ENCODE measurements at regions not wholly inside any gene's neighbourhood (a gene's known extent, or its start where the extent isn't known, plus 50 kb on each side); places are given as distances from the start of the nearest gene placed in this dataset.
"Not testable (repeated sequence)": the region's sequence is repeated elsewhere in the genome, so short reads cannot be mapped to it uniquely, and the experiment has no call there.

DNA sequence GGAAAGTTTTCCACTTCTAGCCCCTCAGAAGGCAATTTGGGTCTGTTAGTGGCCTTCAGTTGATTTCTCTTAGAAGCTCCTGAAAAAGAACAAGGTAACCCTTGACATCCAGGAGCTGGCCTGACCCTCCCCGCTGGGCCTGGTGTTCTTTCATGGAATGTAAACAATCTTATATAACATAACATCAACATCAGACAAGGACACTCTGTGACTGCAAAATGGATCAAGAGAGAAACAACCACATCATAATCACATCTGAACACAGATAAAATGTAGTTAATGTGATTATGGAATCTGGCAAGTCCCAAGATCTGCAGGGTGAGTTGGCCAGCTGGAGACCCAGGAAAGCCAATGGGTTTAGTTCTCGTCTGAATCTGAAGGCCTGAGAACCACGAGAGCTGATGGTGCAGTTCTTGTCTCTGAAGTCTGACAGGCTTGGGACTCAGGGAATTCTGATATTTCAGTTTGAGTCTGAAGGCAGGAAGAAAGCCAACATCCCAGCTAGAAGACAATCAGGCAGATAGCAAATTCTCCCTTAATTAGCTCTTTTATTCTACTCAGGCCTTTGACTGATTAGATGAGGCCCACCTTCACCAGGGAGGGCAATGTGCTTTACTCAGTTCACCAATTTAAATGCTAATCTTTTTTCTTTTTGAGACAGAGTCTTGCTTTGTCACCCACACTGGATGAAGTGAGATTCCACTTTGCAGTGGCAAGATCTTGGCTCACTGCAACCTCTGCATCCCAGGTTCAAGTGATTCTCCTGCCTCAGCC lies 91.4 kb upstream of the NAMPT start:
- DNase-seq (ENCODE audit: low read depth in 2 of 2) = no peak

DNA sequence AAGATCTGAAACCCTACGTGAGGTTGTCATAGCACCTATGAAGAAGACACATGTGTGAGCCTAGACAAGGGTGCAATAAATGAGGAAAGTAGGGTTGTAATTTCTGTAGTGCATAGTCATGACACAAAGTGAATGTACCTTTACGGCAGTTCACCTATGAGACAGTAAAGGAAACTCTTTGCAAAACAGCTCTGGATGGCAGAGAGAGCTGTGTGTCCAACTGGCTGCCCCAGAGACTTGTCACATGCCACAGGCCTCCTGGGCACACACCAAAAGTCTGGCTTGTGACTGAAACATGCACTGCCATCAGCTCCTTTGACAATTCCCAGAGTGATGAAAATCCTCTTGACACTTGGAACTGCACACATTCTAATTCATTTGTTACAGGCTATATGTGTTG lies 90.7 kb upstream of the NAMPT start:
- DNase-seq (ENCODE audit: low read depth in 2 of 2) = no peak

DNA sequence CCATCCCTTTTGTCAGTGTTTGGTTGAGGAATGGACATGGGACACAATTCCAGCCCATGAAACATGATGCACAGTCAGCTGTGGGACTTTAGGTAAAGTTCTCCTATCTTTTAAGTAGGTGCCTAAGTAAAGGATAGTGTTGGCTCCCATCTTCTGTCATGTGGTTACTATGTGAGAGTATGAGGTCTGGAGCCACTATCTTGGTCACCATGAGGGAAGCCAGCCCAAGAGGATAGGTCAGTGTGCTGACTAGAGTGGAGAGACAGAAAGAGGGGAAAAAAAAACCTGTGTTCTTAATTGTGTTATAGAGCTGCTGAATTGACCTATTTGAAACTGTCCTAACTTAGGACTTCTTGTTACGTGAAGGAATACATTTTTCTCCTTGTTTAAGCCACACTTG lies 89.7 kb upstream of the NAMPT start:
- no peak for DNase-seq (ENCODE audit: low read depth in 2 of 2)

DNA sequence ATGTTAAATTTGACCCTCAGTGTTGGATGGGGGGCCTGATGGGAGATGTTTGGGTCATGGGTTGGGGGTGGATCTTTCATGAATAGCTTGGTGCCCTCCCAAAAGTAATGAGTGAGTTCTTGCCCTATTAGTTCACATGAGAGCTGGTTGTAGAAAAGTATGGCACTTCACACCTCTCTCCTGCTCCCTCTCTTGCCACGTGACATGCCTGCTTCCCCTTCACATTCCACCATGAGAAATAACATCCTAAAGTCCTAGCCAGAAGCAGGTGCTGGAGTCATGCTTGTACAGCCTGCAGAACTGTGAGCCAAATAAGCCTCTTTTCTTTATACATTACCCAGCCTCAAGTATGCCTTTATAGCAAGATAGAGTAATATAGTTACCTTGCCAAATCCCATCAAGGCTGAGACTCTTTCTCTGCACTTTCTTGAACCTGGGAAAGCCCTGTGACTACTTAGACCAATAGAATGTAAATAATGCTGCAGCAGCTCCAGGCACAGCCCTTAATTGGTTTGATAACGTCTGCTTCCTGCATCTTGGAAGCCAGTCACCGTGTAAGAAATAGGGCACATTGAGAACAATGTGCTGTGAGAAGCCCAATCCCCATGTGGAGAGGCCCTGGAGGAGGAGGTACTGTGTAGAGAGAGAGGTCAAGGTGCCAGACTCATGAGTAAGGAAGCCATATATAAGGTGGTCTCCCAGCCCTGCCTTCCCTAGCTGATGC lies 88.0 kb upstream of the NAMPT start:
- no peak for DNase-seq (ENCODE audit: low read depth in 2 of 2)

DNA sequence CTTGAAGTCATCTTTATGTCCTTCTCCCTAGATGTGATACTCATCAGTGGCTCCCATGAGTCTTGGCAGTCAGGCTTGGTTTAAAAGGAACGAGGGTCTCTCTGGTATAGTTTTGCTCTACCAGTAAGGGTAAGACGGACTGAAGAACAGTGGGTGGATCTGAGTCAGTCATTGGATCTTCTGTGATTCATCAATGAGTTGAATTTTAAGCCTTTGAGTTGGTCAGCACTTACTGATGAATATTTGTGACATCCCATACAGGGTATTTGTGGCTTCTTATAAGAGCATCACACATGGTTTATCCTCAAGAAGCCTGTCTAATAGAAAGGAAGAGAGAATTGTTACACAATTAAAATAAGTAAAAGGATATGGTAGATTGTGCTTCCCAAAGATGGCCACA lies 87.3 kb upstream of the NAMPT start:
- no peak for DNase-seq (ENCODE audit: low read depth in 2 of 2)

DNA sequence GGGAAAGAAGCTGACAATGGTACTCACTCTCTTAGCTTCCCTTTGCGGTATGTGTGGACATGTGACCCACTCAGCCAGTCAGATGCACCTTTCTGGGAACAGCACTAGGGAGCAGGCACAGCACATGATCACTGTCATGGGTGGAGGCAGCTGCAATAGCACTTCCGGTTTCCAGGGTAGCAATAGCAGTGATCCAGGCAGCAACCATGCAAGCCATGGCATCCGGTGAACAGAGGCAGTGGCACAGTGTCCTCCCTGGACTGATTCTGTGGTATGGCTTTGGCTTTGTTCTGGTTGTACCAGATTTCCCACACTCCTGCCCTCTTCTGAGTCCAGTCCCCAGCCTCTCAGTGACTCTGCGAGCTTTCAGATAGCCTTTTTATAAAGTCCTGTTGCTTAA lies 86.8 kb upstream of the NAMPT start:
- DNase-seq (ENCODE audit: low read depth in 2 of 2) = no peak

DNA sequence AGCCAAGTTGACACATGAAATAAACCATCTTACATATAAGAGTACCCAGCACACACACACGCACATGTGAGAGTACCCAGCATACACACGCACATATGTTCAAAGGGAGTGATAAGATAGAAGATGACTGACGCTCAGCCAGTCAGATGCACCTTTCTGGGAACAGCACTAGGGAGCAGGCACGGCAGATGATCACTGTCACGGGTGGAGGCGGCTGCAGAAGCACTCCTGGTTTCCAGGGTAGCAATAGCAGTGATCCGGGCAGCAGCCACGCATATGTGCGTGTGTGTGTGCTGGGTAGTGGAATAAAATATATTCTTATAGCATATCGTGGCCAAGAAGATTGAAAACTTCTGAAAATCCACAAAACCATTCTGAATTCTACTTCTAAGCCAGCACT lies 85.8 kb upstream of the NAMPT start:
- DNase-seq (ENCODE audit: low read depth in 2 of 2) = no peak

DNA sequence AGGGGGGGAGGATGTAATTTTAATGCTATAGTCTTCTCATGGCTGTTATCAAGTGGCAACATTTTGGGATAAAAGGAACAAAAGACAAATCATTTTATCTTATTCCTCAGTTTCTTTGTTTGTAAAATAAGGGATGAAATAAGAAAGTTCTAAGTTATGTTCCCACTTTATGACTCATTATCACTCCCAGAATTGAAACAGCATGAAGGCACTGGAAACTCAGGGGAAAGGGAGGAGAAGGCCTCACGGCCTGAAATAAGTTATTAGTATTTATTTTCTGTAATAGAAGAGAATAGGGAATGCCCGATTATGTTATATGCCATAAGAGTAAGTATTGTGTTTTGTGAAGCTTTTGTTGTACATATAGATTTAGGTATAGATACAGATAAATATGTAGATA lies 85.0 kb upstream of the NAMPT start:
- DNase-seq (ENCODE audit: low read depth in 2 of 2) = no peak

DNA sequence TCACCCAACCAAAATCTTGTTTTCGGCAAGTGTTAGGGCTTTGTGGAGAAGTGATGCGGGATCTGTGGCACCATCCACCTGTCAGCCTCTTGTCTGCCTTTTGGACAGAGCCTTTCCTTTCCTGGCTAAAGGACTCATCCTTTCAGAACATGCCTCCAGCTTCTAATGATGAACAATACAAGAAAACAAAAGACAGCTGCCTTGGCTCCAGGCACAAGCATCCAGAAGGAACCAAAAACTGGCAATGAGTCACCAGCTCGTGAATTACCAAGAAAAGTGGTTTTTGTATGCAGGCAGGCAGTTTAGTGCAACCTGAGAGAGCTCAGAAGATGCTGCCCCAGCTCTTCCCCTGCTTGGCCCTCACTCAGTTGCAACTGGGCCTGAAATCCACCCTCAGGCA lies 84.6 kb upstream of the NAMPT start:
- DNase-seq (ENCODE audit: low read depth in 2 of 2) = peak; percentile 48 to 52

DNA sequence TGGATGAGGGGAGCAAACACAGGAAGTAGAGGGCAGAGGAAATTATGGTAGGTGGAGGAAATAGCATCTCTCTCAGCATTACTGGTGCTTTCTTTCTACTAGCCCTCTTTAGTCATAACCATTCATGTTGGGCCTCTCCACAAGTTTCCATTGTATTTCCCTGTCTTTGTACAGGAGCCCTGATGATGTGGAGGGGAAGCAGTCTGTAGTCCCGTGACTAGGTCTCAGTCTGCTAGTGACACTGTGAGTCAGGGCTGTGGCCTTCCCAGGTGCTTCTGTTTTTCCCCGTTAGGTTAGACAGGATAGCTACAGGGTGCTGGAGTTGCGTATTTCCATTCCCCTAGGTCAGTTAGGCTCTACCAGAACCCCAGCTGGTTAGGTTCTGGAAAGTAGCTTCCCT lies 82.9 kb upstream of the NAMPT start:
- DNase-seq (ENCODE audit: low read depth in 2 of 2) = no peak

DNA sequence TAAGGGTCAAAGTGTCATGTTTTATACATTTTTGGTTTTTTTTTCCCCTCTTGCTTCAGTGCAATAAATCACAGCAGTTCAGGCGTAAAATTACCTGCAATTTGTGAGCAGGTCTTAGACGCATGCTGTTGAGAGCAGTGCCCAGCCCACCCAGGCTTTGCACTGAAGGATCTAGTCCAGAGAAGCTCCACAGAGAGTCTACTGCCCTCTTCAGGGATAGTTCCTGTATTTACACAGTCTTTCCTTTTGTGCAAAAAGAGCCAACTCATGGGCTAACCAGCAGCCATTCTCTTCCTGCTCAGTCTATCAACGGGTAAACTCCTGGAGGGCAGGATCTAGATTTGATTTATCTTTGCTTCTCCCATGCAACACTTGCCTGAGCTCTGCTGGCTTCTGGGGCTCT lies 82.2 kb upstream of the NAMPT start:
- no peak for DNase-seq (ENCODE audit: low read depth in 2 of 2)

DNA sequence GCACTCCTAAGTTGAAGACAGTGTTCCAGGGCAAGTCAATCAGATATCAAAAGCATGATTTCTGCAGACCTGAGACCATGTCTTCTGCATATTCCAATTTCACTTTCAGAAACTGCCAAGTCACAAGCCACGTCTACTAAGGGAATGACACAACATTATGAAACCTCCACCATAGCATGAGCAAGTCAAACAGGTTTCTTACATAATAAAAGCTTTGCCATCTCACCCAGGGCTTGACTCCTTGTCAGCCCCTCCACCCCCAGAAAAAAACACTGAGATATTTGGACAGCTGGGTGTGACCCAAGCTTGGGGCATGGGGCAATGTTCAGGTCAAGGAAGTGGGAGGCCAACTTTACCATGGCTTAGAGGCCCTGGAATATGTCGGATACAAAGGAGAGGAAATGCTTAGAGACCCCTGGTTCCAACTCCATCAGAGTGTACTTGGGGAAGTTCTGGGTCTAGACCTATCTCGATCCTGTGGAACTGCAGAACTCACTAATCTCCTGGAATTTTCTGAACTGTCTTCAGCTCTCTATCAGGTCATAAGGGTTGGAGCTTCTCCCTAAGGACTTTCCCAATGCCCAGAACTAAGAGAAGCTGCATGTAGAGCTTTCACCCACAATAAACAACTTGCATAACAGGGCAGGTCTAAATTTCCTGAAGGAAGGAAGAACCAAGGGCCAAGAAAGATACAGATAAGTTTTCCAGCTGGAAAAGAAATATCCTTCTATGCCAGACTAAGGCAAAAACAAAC lies 80.6 kb upstream of the NAMPT start:
- no peak for DNase-seq (ENCODE audit: low read depth in 2 of 2)

DNA sequence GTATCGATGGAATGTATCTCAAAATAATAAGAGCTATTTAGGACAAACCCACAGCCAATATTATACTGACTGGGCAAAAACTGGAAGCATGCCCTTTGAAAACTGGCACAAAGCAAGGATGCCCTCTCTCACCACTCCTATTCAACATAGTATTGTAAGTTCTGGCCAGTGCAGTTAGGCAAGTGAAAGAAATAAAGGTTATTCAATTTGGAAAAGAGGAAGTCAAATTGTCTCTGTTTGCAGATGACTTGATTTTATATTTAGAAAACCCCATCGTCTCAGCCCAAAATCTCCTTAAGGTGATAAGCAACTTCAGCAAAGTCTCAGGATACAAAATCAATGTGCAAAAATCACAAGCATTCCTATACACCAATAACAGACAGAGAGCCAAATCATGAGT lies 77.7 kb upstream of the NAMPT start:
- DNase-seq (ENCODE audit: low read depth in 2 of 2) = not testable (repeated sequence)

DNA sequence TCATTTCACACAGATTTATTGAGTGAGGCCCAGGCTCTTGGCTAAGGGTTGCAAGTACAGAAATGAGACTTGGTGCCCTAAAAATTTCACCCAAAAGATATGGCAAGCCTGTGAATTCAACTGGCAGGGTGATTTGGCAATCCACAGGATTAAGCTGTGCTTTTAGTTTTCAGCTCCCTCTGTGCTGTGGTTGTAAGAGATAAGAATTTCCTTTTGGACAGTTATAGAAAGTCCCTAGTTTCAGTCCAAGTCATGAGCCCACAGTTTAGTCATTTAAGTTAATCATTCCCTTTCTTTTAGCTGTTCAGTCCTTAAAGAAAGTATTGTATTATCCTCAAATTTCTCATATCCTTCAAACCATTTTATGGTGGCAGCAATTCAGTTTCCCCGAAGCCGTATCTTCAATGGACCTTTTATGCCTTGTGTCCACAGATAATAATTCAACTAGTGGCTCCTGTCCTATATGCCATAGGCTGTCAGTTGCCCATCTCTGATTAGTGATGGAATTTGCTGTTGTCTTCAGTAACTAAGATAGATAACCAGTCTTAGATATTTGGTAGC lies 73.4 kb upstream of the NAMPT start:
- DNase-seq (ENCODE audit: low read depth in 2 of 2) = no peak

DNA sequence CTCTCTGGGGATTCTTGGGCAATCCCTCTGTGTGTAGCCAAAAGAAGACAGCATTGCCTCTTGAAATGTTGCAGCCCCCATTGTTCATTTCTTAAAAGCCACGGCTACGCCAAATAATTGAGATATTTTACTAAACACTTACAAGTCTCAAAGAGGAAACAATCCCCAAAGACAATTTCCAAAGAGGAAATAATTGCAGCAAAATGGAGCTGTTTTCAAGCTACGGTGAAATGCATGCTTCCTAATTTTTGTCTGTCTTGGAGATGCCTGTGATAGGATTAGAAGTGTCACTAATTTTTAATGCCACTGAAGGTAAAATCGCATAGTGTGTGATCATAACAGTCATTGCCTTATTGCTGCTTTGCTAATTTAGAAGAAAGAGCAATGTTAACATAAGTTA lies 72.9 kb upstream of the NAMPT start:
- DNase-seq (ENCODE audit: low read depth in 2 of 2) = no peak

DNA sequence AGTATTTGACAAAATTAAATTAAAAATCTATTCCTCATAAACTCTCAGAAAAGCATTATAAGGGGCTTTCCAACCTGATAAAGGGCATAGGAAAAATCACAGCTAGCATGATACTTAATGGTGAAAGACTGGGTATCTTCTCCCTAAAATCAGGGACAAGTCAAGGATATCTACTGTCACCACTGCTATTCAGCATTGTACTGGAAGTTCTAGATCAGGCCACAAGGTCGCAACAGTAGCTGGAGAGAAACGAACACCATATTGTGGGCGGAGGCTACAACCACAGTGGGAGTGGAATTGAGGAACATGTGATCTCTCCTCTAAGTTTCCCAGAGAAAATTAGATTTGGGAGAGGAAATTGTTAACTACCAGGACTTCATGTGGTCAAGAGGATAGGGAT lies 70.0 kb upstream of the NAMPT start:
- no peak for DNase-seq (ENCODE audit: low read depth in 2 of 2)

DNA sequence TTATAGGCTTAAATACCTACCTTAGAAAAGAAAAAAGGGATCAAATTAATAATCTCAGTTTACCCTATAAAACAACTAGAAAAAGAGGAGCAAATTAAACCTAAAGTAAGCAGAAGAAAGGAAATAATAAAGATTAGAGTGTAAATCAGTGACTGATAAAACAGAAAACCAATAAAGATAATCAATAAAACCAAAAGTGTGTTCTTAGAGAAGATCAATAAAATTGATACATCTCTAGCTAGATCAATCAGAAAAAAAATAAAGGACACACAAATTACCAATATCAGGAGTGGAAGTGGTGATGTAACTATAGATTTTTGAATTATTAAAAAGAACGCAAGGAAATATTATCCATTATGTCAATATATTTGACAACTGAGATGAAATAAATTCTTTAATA lies 69.2 kb upstream of the NAMPT start:
- no peak for DNase-seq (ENCODE audit: low read depth in 2 of 2)

DNA sequence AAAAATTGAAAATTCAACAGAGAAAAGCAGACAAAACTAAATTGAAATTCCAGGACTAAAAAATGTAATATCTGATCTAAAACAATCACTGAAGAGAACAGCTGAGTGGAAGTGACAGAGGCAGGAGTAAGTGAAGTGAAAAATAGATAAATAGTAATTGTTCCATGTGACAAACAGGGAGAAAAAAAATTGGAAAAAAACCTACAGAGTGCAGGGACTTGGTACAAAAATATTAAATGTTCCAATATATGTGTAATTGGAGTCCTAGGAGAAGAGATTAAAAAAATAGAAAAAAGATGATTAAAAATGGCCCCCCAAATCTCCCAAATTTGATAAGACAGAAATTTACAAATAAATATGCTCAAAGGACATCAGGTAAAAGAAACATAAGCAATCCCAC lies 63.4 kb upstream of the NAMPT start:
- DNase-seq (ENCODE audit: low read depth in 2 of 2) = no peak

DNA sequence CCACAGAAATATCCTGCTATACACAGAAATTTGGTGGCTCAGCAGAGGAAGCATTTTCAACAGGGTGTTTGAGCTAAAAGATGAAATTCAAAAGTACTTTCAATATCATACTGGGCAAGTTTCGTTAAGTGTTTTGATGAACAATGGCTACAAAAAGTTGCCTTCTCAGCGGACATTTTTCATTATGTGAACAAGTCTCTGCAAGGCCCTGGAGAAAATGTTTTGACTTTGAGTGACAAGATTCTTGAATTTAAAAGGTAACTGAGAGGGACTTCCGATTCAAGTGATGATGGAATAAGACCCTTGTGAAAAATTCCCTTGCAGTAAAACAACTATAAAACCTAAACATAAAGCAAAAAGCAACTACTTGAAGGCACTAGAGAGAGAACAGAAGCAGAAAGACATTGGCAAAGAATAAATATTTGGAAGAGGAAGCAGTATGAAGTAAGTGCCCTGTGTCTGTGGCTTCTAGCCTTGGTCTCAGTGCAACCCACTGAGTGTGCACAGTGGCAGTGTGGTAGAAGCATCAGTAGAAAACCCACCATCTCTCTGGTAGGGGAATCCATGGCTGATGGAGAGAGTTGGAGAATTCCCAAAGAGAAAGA lies 62.5 kb upstream of the NAMPT start:
- no peak for DNase-seq (ENCODE audit: low read depth in 2 of 2)

DNA sequence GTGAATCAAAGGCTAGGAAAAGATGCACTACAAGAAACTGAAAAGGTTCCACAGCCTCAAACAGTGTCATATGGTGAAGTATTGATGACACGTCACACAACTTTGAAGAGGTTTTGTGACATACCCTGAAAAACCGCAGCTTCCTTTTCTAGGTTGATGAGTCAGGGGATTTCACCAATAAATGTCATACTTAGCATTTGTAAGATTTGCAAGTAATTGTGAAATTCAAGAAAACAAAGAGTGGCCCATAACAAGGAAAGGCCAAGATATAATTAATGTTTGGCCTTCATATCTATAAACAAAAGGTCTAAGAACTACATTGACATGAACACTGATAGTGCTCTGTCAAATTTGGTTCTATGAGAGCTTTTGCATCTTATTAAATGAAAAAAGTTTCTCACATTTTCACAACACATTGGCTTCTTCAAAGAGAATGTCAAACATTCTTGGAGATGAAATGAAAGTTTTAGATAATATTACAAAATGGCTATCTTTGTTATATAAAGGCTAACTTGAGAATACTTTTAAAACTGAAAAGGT lies 62.0 kb upstream of the NAMPT start:
- DNase-seq (ENCODE audit: low read depth in 2 of 2) = peak; percentile 89 to 91

DNA sequence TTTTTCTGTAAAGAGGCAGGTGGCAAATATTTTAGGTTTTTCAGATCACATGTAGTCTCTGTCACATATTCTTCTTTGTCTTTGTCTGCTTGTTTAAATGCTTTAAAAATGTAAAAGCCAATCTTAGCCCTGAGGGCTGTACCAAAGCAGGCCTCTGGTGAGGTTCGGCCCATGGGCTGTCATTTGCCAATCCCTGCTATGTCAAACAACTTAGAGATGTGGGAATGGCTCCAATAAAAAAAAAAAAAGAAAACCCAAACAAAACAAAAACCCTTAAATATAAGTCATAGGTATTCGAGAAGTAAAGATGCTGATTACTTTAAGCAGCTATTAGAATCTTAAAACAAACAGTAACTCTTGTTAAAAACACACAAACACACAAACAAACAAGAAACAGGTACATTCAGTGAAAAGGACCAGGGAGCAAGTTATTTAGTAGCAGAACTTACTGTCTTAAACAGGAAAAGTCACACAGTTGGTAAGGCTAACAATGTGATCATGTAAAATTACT lies 61.4 kb upstream of the NAMPT start:
- no peak for DNase-seq (ENCODE audit: low read depth in 2 of 2)
